ENCODE measurements at regions not wholly inside any gene's neighbourhood (a gene's known extent, or its start where the extent isn't known, plus 50 kb on each side); places are given as distances from the start of the nearest gene placed in this dataset.
A peak's percentile ranks its signal among the peaks of the same experiment; 100 is the strongest.
"Not testable (repeated sequence)": the region's sequence is repeated elsewhere in the genome, so short reads cannot be mapped to it uniquely, and the experiment has no call there.

DNA sequence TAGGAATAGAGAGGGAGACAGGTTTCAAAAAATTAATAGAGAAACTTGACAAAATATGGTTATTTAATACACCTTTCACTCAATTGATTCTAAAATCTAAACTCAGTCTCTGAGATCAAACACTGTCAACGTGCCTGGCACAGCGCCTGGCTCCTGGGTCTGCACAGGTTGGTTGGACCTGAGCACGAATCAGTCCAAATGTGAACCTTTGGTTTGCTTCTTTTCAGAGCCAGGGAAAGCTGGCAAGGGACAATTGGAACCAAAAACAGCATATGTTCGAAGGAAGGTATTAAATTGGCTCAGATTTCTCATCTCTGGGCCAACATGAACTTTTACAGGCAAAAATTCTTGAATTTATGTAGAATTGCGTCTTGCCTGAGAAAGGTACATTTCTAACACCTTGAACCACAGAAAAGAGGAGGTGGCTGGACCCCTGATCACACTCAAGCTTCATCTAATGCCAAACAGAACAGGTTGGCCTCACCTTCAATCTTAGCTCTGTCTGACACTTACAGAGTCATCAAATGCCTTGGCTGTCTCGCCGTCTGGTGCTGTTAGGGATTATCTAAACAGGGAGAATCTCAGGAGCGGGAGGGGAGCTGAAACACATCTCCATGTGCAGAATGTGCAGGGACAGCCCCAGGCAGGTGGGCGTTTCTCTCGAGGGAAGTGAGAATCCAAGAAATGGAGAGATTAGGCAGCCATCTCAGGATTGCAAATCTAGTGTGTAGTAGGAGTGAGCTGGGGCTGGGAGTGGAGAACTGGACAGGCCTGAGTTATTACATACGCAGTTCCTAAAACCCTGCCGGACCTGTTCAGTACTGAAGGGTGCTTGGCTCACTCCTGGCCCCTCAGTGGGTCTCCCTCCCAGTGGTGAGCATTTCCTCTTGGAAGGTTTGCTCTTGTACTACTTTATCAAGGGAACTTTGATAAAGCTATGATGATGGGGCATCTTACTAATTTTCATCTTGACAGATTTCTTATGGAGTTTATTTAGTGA lies 442.2 kb upstream of the B3GAT1 start:
- no peaks in the 10 kb centered on the region for H3K36me3 Mint-ChIP-seq
- Histone ChIP-seq H3K4me3 (ENCODE audit: low read length) (no peak overlapping the region), H3K27ac (ENCODE audit: low read depth, low read length) (no peak overlapping the region), H3K36me3 (ENCODE audit: control insufficient read depth in 2 of 3, insufficient read depth in 3 of 3, low read length in 3 of 3) (no peaks in the 10 kb centered on the region), H3K4me1 (ENCODE audit: control insufficient read depth in 2 of 2, insufficient read depth in 2 of 2, low read length in 2 of 2) (no peaks in the 10 kb centered on the region), H3K27me3 (ENCODE audit: control insufficient read depth in 2 of 2, insufficient read depth in 2 of 2, low read length in 2 of 2) (no peaks in the 10 kb centered on the region), H3K9me3 (ENCODE audit: control insufficient read depth in 2 of 3, low read length in 3 of 3) (no peaks in the 10 kb centered on the region)
- no peaks in the 10 kb centered on the region for H3K4me1 Mint-ChIP-seq
- no peak overlapping the region for H3K27ac Mint-ChIP-seq
- H3K9me3 Mint-ChIP-seq = peaks cover 0 to 2% (median 0%) of the 10 kb centered on the region in 11 donors
- intact Hi-C loops (cut with micrococcal nuclease) = no loop called here
- H3K27me3 Mint-ChIP-seq = peaks cover 0 to 33% (median 22%) of the 10 kb centered on the region in 5 donors
- POLR2A ChIA-PET = no interaction called here
- no peak overlapping the region for H3K4me3 Mint-ChIP-seq
- ATAC-seq = no peak
- no peak for DNase-seq
- CTCF ChIA-PET = no interaction called here

DNA sequence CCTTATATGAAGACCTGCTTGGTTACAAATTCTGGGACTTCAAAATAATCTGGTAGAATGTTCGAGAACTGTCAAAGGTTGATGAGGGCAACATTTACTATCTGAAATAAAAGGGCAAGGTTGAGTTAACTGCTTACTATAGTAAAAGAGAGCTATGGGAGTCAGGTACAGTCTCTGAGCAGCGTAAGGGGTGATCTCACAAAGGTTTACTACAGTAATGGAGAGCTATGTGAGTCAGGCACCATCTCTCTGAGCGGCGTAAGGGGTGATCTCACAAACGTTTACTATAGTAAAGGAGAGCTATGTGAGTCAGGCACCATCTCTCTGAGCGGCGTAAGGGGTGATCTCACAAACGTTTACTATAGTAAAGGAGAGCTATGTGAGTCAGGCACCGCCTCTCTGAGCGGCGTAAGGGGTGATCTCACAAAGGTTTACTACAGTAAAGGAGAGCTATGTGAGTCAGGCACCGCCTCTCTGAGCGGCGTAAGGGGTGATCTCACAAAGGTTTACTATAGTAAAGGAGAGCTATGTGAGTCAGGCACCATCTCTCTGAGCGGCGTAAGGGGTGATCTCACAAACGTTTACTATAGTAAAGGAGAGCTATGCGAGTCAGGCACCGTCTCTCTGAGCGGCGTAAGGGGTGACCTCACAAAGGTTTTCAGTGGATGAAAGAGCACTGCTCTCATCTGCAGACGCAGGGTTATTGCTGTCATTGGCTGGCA lies 439.6 kb upstream of the B3GAT1 start:
- intact Hi-C loops (cut with micrococcal nuclease); CTCF ChIA-PET; H3K4me3 ChIP-seq (ENCODE audit: low read length); H3K4me1 Mint-ChIP-seq; H3K27ac ChIP-seq (ENCODE audit: low read depth, low read length); H3K4me1 ChIP-seq (ENCODE audit: control insufficient read depth in 2 of 2, insufficient read depth in 2 of 2, low read length in 2 of 2); ATAC-seq; H3K4me3 Mint-ChIP-seq; H3K9me3 Mint-ChIP-seq; H3K9me3 ChIP-seq (ENCODE audit: control insufficient read depth in 2 of 3, low read length in 3 of 3); H3K36me3 Mint-ChIP-seq; H3K36me3 ChIP-seq (ENCODE audit: control insufficient read depth in 2 of 3, insufficient read depth in 3 of 3, low read length in 3 of 3); H3K27me3 ChIP-seq (ENCODE audit: control insufficient read depth in 2 of 2, insufficient read depth in 2 of 2, low read length in 2 of 2); H3K27ac Mint-ChIP-seq; DNase-seq: not testable (repeated sequence)
- POLR2A ChIA-PET = interaction anchor here (0.7 kb wide), 1 partner anchor 80 kb away, joined by 3 read pairs; no protein-coding TSS in a partner anchor
- peaks cover 0 to 32% (median 17%) of the 10 kb centered on the region in 5 donors for H3K27me3 Mint-ChIP-seq

DNA sequence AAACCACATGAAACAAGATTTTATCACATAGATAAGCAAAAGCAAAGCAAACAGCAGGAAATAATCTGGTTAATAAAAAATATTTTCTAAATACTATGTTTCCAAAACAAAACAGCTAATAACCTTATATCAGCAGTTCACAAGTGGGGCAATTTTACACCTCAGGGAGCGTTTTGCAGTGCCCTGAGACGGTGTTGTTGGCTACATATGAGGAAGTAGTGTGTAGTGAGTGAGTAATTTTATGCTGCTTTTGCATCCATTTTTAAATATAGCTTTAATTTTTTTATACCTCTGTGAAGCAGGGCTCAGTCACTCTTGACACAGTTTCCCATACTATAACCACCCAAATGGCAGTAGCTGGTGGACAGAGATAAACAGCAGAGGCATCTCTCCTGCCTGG lies 438.5 kb upstream of the B3GAT1 start:
- DNase-seq (no peak), ATAC-seq (no peak)
- CTCF ChIA-PET = no interaction called here
- H3K36me3 ChIP-seq (ENCODE audit: control insufficient read depth in 2 of 3, insufficient read depth in 3 of 3, low read length in 3 of 3) = no peaks in the 10 kb centered on the region
- intact Hi-C loops (cut with micrococcal nuclease) = no loop called here
- Mint-ChIP-seq H3K4me3 (no peak overlapping the region), H3K36me3 (no peaks in the 10 kb centered on the region), H3K27me3 (peaks cover 0 to 24% (median 9%) of the 10 kb centered on the region in 5 donors), H3K4me1 (no peaks in the 10 kb centered on the region), H3K27ac (no peak overlapping the region), H3K9me3 (peaks cover 0 to 1% (median 0%) of the 10 kb centered on the region in 11 donors)
- H3K9me3 ChIP-seq (ENCODE audit: control insufficient read depth in 2 of 3, low read length in 3 of 3) = no peaks in the 10 kb centered on the region
- H3K27ac ChIP-seq (ENCODE audit: low read depth, low read length) = no peak overlapping the region
- POLR2A ChIA-PET = no interaction called here
- no peaks in the 10 kb centered on the region for H3K4me1 ChIP-seq (ENCODE audit: control insufficient read depth in 2 of 2, insufficient read depth in 2 of 2, low read length in 2 of 2)
- no peak overlapping the region for H3K4me3 ChIP-seq (ENCODE audit: low read length)
- H3K27me3 ChIP-seq (ENCODE audit: control insufficient read depth in 2 of 2, insufficient read depth in 2 of 2, low read length in 2 of 2) = no peaks in the 10 kb centered on the region

DNA sequence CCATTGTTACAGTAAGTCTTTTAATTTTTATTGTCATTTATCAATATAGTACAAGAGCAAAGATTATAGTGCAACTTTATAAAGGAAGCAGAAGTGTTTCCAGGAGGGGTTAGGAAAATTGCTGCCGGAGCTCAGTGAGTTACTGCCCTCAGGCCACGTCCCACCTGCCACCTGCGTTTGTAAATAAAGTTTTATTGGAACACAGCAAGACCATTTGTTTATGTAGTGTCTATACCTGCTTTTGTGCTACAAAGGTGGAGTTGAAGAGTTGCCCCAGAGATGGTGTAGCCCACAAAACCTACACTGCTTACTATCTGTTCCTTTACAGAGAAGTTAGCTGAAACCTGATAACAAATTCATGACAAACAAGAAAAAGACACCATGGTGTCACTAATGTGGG lies 437.8 kb upstream of the B3GAT1 start:
- peaks cover 0 to 1% (median 0%) of the 10 kb centered on the region in 11 donors for H3K9me3 Mint-ChIP-seq
- peaks cover 0 to 29% (median 13%) of the 10 kb centered on the region in 5 donors for H3K27me3 Mint-ChIP-seq
- H3K27me3 ChIP-seq (ENCODE audit: control insufficient read depth in 2 of 2, insufficient read depth in 2 of 2, low read length in 2 of 2) = no peaks in the 10 kb centered on the region
- H3K4me1 Mint-ChIP-seq = no peaks in the 10 kb centered on the region
- intact Hi-C loops (cut with micrococcal nuclease) = no loop called here
- H3K36me3 ChIP-seq (ENCODE audit: control insufficient read depth in 2 of 3, insufficient read depth in 3 of 3, low read length in 3 of 3) = no peaks in the 10 kb centered on the region
- H3K27ac Mint-ChIP-seq = no peak overlapping the region
- no peaks in the 10 kb centered on the region for H3K9me3 ChIP-seq (ENCODE audit: control insufficient read depth in 2 of 3, low read length in 3 of 3)
- no peaks in the 10 kb centered on the region for H3K36me3 Mint-ChIP-seq
- no peak for DNase-seq
- no peak overlapping the region for H3K27ac ChIP-seq (ENCODE audit: low read depth, low read length)
- ChIA-PET CTCF (no interaction called here), POLR2A (no interaction called here)
- no peak overlapping the region for H3K4me3 ChIP-seq (ENCODE audit: low read length)
- H3K4me3 Mint-ChIP-seq = no peak overlapping the region
- no peak for ATAC-seq
- H3K4me1 ChIP-seq (ENCODE audit: control insufficient read depth in 2 of 2, insufficient read depth in 2 of 2, low read length in 2 of 2) = no peaks in the 10 kb centered on the region

DNA sequence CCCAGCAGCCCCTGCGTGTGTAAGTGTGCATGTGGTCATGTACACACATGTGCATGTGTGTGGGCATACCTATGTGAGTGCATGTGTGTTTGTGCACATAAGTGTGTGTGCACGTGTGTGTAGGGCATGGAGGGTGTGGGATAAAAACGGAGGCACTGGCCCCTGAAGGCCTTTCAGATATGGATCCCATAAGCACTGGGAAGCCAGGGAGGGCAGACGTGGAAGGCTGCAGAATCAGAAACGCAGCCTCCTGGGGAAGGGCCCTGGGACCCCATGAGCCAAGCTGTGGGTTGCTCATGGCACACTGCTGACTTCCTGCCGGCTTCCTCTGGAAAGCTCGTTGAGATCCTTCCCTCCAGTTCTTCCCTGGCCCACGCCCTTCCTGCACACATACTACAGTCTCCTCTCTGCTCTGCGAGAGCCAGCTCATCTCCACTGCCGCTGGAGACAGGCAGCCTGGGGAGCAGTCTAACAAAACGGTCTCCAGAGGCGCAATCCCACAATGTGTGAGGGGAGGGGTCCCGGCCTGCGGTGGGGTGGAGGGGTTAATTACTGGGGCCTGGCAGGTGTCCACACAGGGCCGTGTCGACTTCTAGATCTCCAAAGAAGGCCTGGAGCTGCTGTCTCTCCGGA lies 435.2 kb upstream of the B3GAT1 start:
- intact Hi-C loops (cut with micrococcal nuclease) = no loop called here
- H3K4me1 Mint-ChIP-seq = no peaks in the 10 kb centered on the region
- H3K27me3 Mint-ChIP-seq = peaks cover 0 to 32% (median 14%) of the 10 kb centered on the region in 5 donors
- H3K36me3 Mint-ChIP-seq = no peaks in the 10 kb centered on the region
- no peak overlapping the region for H3K27ac ChIP-seq (ENCODE audit: low read depth, low read length)
- H3K4me3 Mint-ChIP-seq = no peak overlapping the region
- H3K4me1 ChIP-seq (ENCODE audit: control insufficient read depth in 2 of 2, insufficient read depth in 2 of 2, low read length in 2 of 2) = no peaks in the 10 kb centered on the region
- ATAC-seq = no peak
- H3K4me3 ChIP-seq (ENCODE audit: low read length) = no peak overlapping the region
- H3K36me3 ChIP-seq (ENCODE audit: control insufficient read depth in 2 of 3, insufficient read depth in 3 of 3, low read length in 3 of 3) = no peaks in the 10 kb centered on the region
- no peaks in the 10 kb centered on the region for H3K9me3 Mint-ChIP-seq
- DNase-seq = peak in 1 of 9 donors; percentile 2
- no peak overlapping the region for H3K27ac Mint-ChIP-seq
- H3K9me3 ChIP-seq (ENCODE audit: control insufficient read depth in 2 of 3, low read length in 3 of 3) = no peaks in the 10 kb centered on the region
- POLR2A ChIA-PET = no interaction called here
- H3K27me3 ChIP-seq (ENCODE audit: control insufficient read depth in 2 of 2, insufficient read depth in 2 of 2, low read length in 2 of 2) = no peaks in the 10 kb centered on the region
- CTCF ChIA-PET = no interaction called here

DNA sequence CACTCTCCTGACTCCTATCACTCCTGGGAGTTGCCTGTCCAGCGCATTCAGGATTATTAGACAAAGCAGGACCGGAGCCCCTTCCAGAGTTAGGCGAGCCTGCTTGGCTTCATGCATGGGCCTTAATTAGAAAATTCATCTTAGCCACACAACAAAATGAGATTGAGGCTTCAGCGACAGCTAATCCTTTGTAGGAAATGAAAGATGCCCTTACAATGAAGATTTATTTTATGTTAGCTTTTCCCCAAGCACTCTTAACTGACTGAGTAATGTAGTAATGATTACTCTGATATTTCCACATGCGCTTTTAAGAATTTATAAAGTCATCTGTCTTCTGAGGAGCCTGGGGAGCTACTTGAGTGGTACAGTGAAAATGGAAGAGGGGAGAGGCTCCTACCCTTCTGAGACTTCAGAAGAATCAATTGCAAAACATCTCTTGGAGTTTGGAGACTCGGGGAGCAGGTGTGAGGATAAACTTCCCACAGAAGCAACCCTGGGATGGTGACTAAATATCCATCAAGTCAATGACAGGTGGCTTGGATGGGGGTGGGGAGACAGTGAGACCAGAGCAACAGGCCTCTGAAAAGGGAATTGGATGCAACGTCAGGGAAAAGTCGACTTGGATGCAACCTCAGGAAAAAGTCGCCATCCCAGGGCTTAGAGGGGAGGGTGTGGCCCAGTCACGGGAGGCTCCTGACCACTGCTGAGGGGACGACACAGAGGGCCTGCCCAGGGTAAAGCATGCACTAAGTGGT lies 434.5 kb upstream of the B3GAT1 start:
- Mint-ChIP-seq H3K36me3 (no peaks in the 10 kb centered on the region), H3K4me3 (no peak overlapping the region), H3K4me1 (no peaks in the 10 kb centered on the region), H3K27me3 (peaks cover 0 to 36% (median 17%) of the 10 kb centered on the region in 5 donors), H3K9me3 (peaks cover 0 to 1% (median 0%) of the 10 kb centered on the region in 11 donors), H3K27ac (no peak overlapping the region)
- DNase-seq (no peak), ATAC-seq (no peak)
- no peaks in the 10 kb centered on the region for H3K36me3 ChIP-seq (ENCODE audit: control insufficient read depth in 2 of 3, insufficient read depth in 3 of 3, low read length in 3 of 3)
- ChIA-PET CTCF (no interaction called here), POLR2A (no interaction called here)
- no peaks in the 10 kb centered on the region for H3K9me3 ChIP-seq (ENCODE audit: control insufficient read depth in 2 of 3, low read length in 3 of 3)
- H3K27ac ChIP-seq (ENCODE audit: low read depth, low read length) = no peak overlapping the region
- no peak overlapping the region for H3K4me3 ChIP-seq (ENCODE audit: low read length)
- no peaks in the 10 kb centered on the region for H3K27me3 ChIP-seq (ENCODE audit: control insufficient read depth in 2 of 2, insufficient read depth in 2 of 2, low read length in 2 of 2)
- H3K4me1 ChIP-seq (ENCODE audit: control insufficient read depth in 2 of 2, insufficient read depth in 2 of 2, low read length in 2 of 2) = no peaks in the 10 kb centered on the region
- intact Hi-C loops (cut with micrococcal nuclease) = no loop called here

All from naive thymus-derived CD4-positive, alpha-beta T cell (primary cell).